Heart left ventricle (tissue), 16 donors: ENCODE measurements at regions not wholly inside any gene's neighbourhood (a gene's known extent, or its start where the extent isn't known, plus 50 kb on each side); places are given as distances from the start of the nearest gene placed in this dataset.

Experiments
- ATAC-seq, 4 donors: fragments of 200-7000 bp; cut with Tn5 transposase; one replicate each; pipeline ENCODE4 v1.9.1; 2020 to 2022; ENCODE audit warnings: moderate library complexity in 4 of 4, mild to moderate bottlenecking in 3 of 4, moderate number of reproducible peaks in 1 of 4
- DNase-seq, 5 donors: peaks; one replicate each; pipeline ENCODE4 v3.0.0-alpha.2; 2020
- H3K27ac ChIP-seq, 12 donors: fragments of 200-600 bp; sonication (generic) in 4 of 12; one replicate each; pipeline versions ENCODE4 v1.5.0 to v1.8.0; 2016 to 2022; ENCODE audit warnings: mild to moderate bottlenecking in 2 of 12
- H3K27me3 ChIP-seq, 9 donors: fragments of 200-600 bp; sonication (generic) in 2 of 9; one replicate each; pipeline versions ENCODE4 v1.5.1 to v1.8.0; 2016 to 2022; ENCODE audit warnings: mild to moderate bottlenecking in 3 of 9
- H3K36me3 ChIP-seq, 9 donors: fragments of 200-600 bp; sonication (generic) in 2 of 9; one replicate each; pipeline versions ENCODE4 v1.5.0 to v1.8.0; 2018 to 2022; ENCODE audit warnings: mild to moderate bottlenecking in 2 of 9
- H3K4me1 ChIP-seq, 12 donors: fragments of 200-600 bp; sonication (generic) in 4 of 12; one replicate each; pipeline versions ENCODE4 v1.5.0 to v1.8.0; 2016 to 2022; ENCODE audit warnings: mild to moderate bottlenecking in 3 of 12
- H3K4me3 ChIP-seq, 12 donors: fragments of 200-600 bp; sonication (generic) in 4 of 12; one replicate each; pipeline versions ENCODE4 v1.5.0 to v1.8.0; 2017 to 2022; ENCODE audit warnings: mild to moderate bottlenecking in 9 of 12, moderate library complexity in 4 of 12
- H3K9me3 ChIP-seq, 12 donors: fragments of 200-600 bp; sonication (generic) in 4 of 12; one replicate each; pipeline versions ENCODE4 v1.5.0 to v1.8.0; 2016 to 2022; ENCODE audit warnings: mild to moderate bottlenecking in 1 of 12
- CTCF ChIP-seq, 12 donors: fragments of 200-600 bp; sonication (generic) in 4 of 12; IDR thresholded peaks; one replicate each; pipeline versions ENCODE4 v1.5.0 to v1.8.0; 2018 to 2022; ENCODE audit warnings: antibody characterized with exemption in 12 of 12, mild to moderate bottlenecking in 5 of 12
- POLR2A ChIP-seq, 2 donors: fragments of 450-650 bp; IDR thresholded peaks; one replicate each; pipeline ENCODE4 v1.6.1; 2017; ENCODE audit warnings: antibody characterized with exemption in 2 of 2, mild to moderate bottlenecking in 2 of 2, moderate library complexity in 2 of 2
- WGBS, 4 donors: extraction: QIAGEN DNeasy Blood & Tissue Kit in 2 of 4; methylation state at CpG; one replicate each; pipeline versions ENCODE4 v1.1.5 to v1.1.7; 2013 to 2018; 5-methylcytosine and 5-hydroxymethylcytosine counted together
- intact Hi-C, 10 donors: fragments of 100-400 bp; cut with DNase I; formaldehyde crosslinking; loops; one replicate each; pipeline versions ENCODE4 v1.11.1 to v1.14.2; 2022
- donor health status: ischemic (EF 13 %, LVEDD 7.1; RV severe dilation, severe dysfunction).
- donor health status: healthy with polysubstance abuse.
- donor health status: DM: no; HTN: yes; CAD: no.
- donor health status: DM: no; HTN: no; CAD: no.
- donor health status: ischemic (EF 25% LVEDD 6.9; RV normal size, moderate dysfunction).
- donor health status: ischemic (EF 25% LVEDD 5.7; RV mildly dilated, moderate dysfunction).
- donor health status: healthy.
- donor health status: DM: yes; HTN: yes; CAD: no.
- donor health status: ischemic (EF 35%, LVEDD 5.7; RV mildly dilated, moderate dysfunction).
- donor health status: nonischemic (EF 11% LVEDD 7.7; RV severe dilation, severe dysfunction).
- donor health status: DM: yes; HTN: yes; CAD: no.
- donor health status: PGD.
- donor health status: ischemic (EF 29% LVEDD 5.4; RV normal size, mild dysfunction).
- donor health status: nonischemic (EF 23%, LVEDD 6.1; RV moderate dilation, normal function).

- Histone ChIP-seq H3K9me3 (no peaks in the 10 kb centered on the region), H3K27ac (no peak overlapping the region), H3K36me3 (no peaks in the 10 kb centered on the region), H3K4me3 (no peak overlapping the region), H3K4me1 (no peaks in the 10 kb centered on the region), H3K27me3 (no peaks in the 10 kb centered on the region)
- no peak for DNase-seq
- WGBS, 4 donors = 88 to 95% (median 91%) methylated on average over 8 of the region's 8 CpGs
- no peak for TF ChIP-seq POLR2A (IDR thresholded peaks at IDR 0.05)
- no peak for TF ChIP-seq CTCF (IDR thresholded peaks at IDR 0.05)
- intact Hi-C loops = loop anchor here in 1 of 10 donors (10.0 kb wide), 1 partner anchor 63 kb away; no protein-coding TSS in a partner anchor
- no peak for ATAC-seq
Observed at GRCh38 chr10:21437770-21438382, 87.6 kb downstream of the SKIDA1 start.

DNA sequence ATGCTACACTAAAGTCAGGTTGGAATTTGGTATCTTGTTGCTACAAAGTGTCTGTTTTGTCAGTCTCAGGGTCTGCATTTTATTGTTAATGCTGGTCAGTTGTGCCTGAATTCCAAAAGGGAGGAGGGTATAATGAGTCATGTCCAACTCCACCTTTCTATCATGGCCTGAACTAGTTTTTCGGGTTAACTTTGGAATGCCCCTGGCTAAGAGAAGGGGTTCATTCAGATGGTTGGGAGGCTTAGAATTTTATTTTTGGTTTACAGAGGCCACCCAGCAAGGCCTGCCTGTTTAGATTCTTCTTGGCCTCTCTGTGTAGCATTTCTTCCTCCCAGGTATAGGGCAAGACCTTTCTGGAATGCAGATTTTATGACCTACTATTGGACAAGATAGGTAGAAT is 93.2 kb downstream of the SKIDA1 start:
- no peak for TF ChIP-seq CTCF (IDR thresholded peaks at IDR 0.05)
- TF ChIP-seq POLR2A (IDR thresholded peaks at IDR 0.05) = no peak
- DNase-seq (no peak), ATAC-seq (no peak)
- Histone ChIP-seq H3K4me1 (no peaks in the 10 kb centered on the region), H3K27me3 (no peaks in the 10 kb centered on the region), H3K4me3 (no peak overlapping the region), H3K9me3 (peaks cover 0 to 11% (median under 1%) of the 10 kb centered on the region in 12 donors), H3K36me3 (no peaks in the 10 kb centered on the region), H3K27ac (no peak overlapping the region)
- WGBS, 4 donors = 93 to 100% (median 97%) methylated on average over 1 of the region's 1 CpG
- intact Hi-C loops = loop anchor here in 1 of 10 donors (10.0 kb wide), 1 partner anchor 57 kb away; no protein-coding TSS in a partner anchor

- TF ChIP-seq POLR2A (IDR thresholded peaks at IDR 0.05) (no peak), CTCF (IDR thresholded peaks at IDR 0.05) (no peak)
- peaks cover 0 to 15% (median 5%) of the 10 kb centered on the region in 12 donors for H3K9me3 ChIP-seq
- no peaks in the 10 kb centered on the region for H3K36me3 ChIP-seq
- H3K4me3 ChIP-seq = no peak overlapping the region
- DNase-seq (no peak), ATAC-seq (no peak)
- H3K27ac ChIP-seq = no peak overlapping the region
- intact Hi-C loops = loop anchor here in 1 of 10 donors (10.0 kb wide), 1 partner anchor 57 kb away; no protein-coding TSS in a partner anchor
- 89 to 100% (median 94%) methylated on average over 2 of the region's 2 CpGs for WGBS, 4 donors
- no peaks in the 10 kb centered on the region for H3K27me3 ChIP-seq
- no peaks in the 10 kb centered on the region for H3K4me1 ChIP-seq
Observed at GRCh38 chr10:21431799-21432198, 93.7 kb downstream of the SKIDA1 start.

DNA sequence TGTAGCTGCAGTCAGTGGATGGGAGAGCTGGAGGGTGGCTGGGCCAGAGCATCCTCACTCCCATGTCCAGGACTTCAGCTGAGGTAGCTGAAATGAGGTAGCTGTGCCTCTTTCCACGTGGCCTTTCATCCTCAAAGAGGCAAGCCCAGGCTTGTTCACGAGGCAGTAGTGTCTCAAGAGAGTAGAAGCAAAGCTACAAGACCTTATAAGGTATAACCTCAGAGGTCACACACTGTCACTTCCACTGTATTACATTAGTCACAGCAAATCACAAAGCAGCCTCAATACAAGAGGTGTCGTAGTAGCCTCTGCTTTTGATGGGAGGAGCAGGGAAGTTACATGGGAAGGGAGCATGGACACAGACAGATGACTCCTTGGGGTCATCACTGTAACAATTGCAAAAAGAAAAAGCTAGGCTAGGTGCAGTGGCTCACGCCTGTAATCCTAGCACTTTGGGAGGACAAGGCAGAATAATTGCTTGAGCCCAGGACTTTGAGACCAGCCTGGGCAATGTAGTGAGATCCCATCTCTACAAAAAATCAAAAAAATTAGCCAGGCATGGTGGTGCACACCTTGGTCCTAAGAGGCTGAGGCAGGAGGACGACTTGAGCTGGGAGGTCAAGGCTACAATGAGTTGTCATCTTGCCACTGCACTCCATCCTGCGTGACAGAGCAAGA is 97.5 kb downstream of the SKIDA1 start:
- H3K27me3 ChIP-seq = no peaks in the 10 kb centered on the region
- ATAC-seq (no peak), DNase-seq (no peak)
- 75 to 87% (median 82%) methylated on average over 5 to 6 of the region's 6 CpGs for WGBS, 4 donors
- intact Hi-C loops = no loop called here
- no peak overlapping the region for H3K4me3 ChIP-seq
- H3K36me3 ChIP-seq = no peaks in the 10 kb centered on the region
- no peak overlapping the region for H3K27ac ChIP-seq
- peaks cover 0 to 22% (median 7%) of the 10 kb centered on the region in 12 donors for H3K9me3 ChIP-seq
- no peaks in the 10 kb centered on the region for H3K4me1 ChIP-seq
- TF ChIP-seq POLR2A (IDR thresholded peaks at IDR 0.05) (no peak), CTCF (IDR thresholded peaks at IDR 0.05) (no peak)
